ENCODE measurements at regions not wholly inside any gene's neighbourhood (a gene's known extent, or its start where the extent isn't known, plus 50 kb on each side); places are given as distances from the start of the nearest gene placed in this dataset.

- no peak for DNase-seq (ENCODE audit: low read depth in 3 of 3, low spot score in 2 of 3)
Measured at GRCh38 chr10:128693493-128694131, 567.4 kb upstream of the MKI67 start.

GRCh38 chr10:128694168-128694850 is 568.1 kb upstream of the MKI67 start:
- no peak for DNase-seq (ENCODE audit: low read depth in 3 of 3, low spot score in 2 of 3)

GRCh38 chr10:128694851-128695725 is 568.9 kb upstream of the MKI67 start:
- no peak for DNase-seq (ENCODE audit: low read depth in 3 of 3, low spot score in 2 of 3)

GRCh38 chr10:128695931-128696330 is 569.7 kb upstream of the MKI67 start:
- no peak for DNase-seq (ENCODE audit: low read depth in 3 of 3, low spot score in 2 of 3)

GRCh38 chr10:128697437-128697836 is 571.2 kb upstream of the MKI67 start:
- no peak for DNase-seq (ENCODE audit: low read depth in 3 of 3, low spot score in 2 of 3)

GRCh38 chr10:128701381-128701780 is 575.2 kb upstream of the MKI67 start:
- no peak for DNase-seq (ENCODE audit: low read depth in 3 of 3, low spot score in 2 of 3)

- no peak for DNase-seq (ENCODE audit: low read depth in 3 of 3, low spot score in 2 of 3)
Measured at GRCh38 chr10:128701837-128702236, 575.6 kb upstream of the MKI67 start.

- DNase-seq (ENCODE audit: low read depth in 3 of 3, low spot score in 2 of 3): no peak
Measured at GRCh38 chr10:128704716-128705115, 578.5 kb upstream of the MKI67 start.

- DNase-seq (ENCODE audit: low read depth in 3 of 3, low spot score in 2 of 3): no peak
Measured at GRCh38 chr10:128708182-128708581, 582.0 kb upstream of the MKI67 start.

GRCh38 chr10:128709686-128710085 is 583.5 kb upstream of the MKI67 start:
- no peak for DNase-seq (ENCODE audit: low read depth in 3 of 3, low spot score in 2 of 3)

GRCh38 chr10:128710098-128710797 is 584.0 kb upstream of the MKI67 start:
- DNase-seq (ENCODE audit: low read depth in 3 of 3, low spot score in 2 of 3): no peak

GRCh38 chr10:128710798-128711183 is 584.6 kb upstream of the MKI67 start:
- DNase-seq (ENCODE audit: low read depth in 3 of 3, low spot score in 2 of 3): no peak

- no peak for DNase-seq (ENCODE audit: low read depth in 3 of 3, low spot score in 2 of 3)
Measured at GRCh38 chr10:128711806-128712205, 585.6 kb upstream of the MKI67 start.

GRCh38 chr10:128712661-128713400 is 586.6 kb upstream of the MKI67 start:
- no peak for DNase-seq (ENCODE audit: low read depth in 3 of 3, low spot score in 2 of 3)

- no peak for DNase-seq (ENCODE audit: low read depth in 3 of 3, low spot score in 2 of 3)
Measured at GRCh38 chr10:128713471-128713870, 587.2 kb upstream of the MKI67 start.

GRCh38 chr10:128713874-128714570 is 587.8 kb upstream of the MKI67 start:
- no peak for DNase-seq (ENCODE audit: low read depth in 3 of 3, low spot score in 2 of 3)

- no peak for DNase-seq (ENCODE audit: low read depth in 3 of 3, low spot score in 2 of 3)
Measured at GRCh38 chr10:128714644-128715415, 588.6 kb upstream of the MKI67 start.

- DNase-seq (ENCODE audit: low read depth in 3 of 3, low spot score in 2 of 3): no peak
Measured at GRCh38 chr10:128716181-128716580, 590.0 kb upstream of the MKI67 start.

GRCh38 chr10:128721963-128722445 is 595.8 kb upstream of the MKI67 start:
- no peak for DNase-seq (ENCODE audit: low read depth in 3 of 3, low spot score in 2 of 3)

Data from right renal cortex interstitium (tissue), 3 donors.